SW480 (cell line): ENCODE measurements at regions not wholly inside any gene's neighbourhood (a gene's known extent, or its start where the extent isn't known, plus 50 kb on each side); places are given as distances from the start of the nearest gene placed in this dataset.

Experiments
- DNase-seq: peaks from one replicate; pipeline ENCODE4 v3.0.0-alpha.2; 2016; ENCODE audit warnings: low spot score

GRCh38 chr9:86795823-86796553 is 151.3 kb downstream of the GAS1 start:
- DNase-seq: no peak

- no peak for DNase-seq
Measured at GRCh38 chr9:86795047-86795442, 152.3 kb downstream of the GAS1 start.

- peak; percentile 8 for DNase-seq
Measured at GRCh38 chr9:86794391-86795046, 152.8 kb downstream of the GAS1 start.

DNA sequence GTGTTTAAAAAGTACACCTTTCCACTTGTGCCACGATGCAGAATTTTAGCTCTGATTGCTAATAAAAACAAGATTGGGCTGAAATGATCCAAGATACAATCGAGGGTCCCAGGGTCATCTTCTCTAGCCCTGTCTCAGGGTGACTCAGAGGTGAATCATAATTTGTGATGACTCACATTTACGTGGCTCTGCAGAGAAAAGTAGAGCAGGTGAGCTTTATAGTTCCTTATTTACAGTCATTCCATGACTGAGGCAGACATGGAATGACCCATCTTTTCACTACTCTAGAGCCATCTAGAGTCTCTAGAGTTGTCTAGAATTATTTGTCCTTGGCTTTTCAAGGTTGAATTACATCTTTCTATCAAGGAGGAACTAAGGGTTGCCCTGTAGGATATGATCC is 155.2 kb downstream of the GAS1 start:
- peak; percentile 69 for DNase-seq

- no peak for DNase-seq
Measured at GRCh38 chr9:86790805-86791204, 156.5 kb downstream of the GAS1 start.

DNA sequence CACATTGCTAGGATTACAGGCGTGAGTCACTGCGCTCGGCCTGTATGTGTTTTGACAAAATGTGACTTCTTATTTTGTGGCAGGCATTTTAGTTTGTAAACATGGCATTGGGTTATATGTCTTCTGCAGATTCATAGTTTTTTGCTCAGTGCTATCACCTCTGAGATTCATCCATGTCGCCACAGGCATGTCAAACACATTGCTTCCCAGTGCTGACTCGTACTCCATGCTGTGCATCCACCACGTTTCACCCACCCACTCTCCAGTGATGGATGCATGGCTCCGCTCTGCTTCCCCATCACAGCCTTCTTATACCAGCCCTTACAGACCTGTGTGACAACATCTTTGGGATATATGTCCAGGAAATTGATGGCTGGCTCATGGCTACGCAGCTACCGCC is 158.8 kb downstream of the GAS1 start:
- no peak for DNase-seq

GRCh38 chr9:86783884-86784283 is 163.4 kb downstream of the GAS1 start:
- no peak for DNase-seq

GRCh38 chr9:86782831-86783230 is 164.5 kb downstream of the GAS1 start:
- DNase-seq: no peak

GRCh38 chr9:86778761-86779160 is 168.5 kb downstream of the GAS1 start:
- no peak for DNase-seq

GRCh38 chr9:86775718-86776117 is 171.6 kb downstream of the GAS1 start:
- no peak for DNase-seq

- no peak for DNase-seq
Measured at GRCh38 chr9:86774116-86774515, 173.2 kb downstream of the GAS1 start.

DNA sequence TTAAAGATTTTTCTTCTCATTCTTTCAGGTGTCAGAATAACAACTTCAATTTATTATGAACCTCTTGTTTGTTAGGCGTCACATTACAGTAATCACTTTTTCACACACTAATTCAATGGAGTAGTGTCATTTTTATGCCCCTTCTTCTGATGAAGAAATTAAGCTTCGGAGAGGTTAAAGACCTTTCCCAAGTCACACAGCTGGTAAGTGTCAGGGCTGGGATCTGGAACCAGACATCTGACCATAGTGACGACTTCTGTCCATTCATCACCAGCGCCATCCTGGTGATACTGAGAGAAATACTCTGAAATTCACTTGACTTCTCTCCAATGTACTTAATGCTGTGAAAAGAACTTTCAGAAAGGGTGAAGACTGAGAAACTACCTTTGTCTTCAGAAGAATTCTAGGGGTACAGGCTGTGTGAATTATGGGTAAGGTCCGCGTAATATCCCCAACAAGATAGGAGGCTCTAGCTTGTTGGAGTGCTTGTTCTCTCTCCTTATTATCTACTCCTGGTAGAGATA is 173.8 kb downstream of the GAS1 start:
- DNase-seq: no peak

DNA sequence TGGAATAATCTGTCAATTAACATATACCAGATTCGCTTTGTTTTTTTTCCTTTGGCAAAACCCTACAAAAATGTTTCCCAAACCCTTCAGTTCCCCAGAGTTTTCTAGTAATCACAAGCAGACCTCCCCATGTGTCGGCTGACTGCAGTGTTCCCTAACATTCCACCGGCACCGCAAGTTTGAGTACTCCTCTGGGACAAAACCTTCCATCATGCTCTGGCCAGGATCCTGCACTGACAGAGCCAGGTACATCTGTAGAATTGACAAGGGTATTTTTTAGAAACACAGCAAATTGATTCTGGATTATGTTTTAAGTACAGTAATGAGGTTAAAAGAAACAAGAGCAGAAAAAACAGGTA is 174.7 kb downstream of the GAS1 start:
- no peak for DNase-seq

GRCh38 chr9:86771941-86772634 is 175.2 kb downstream of the GAS1 start:
- no peak for DNase-seq

DNA sequence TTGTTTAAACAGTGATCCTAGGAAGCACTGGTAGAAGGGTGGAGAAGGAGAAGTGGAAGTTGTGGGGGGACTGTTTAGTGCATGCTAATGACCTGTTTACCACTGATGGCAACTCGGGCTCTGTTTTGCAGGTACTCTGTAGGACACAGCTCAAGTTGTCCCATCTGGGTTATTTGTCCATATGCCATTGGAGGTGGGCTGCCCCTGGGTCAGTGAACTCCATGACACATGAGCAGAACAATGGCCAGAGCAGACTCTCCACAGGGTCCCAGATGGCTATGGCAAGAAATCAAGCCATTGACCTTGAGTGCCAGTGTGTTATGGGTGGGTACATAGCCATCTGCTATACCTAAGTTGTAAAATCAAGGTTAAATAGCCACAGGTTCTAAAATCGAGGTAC is 175.9 kb downstream of the GAS1 start:
- no peak for DNase-seq

DNA sequence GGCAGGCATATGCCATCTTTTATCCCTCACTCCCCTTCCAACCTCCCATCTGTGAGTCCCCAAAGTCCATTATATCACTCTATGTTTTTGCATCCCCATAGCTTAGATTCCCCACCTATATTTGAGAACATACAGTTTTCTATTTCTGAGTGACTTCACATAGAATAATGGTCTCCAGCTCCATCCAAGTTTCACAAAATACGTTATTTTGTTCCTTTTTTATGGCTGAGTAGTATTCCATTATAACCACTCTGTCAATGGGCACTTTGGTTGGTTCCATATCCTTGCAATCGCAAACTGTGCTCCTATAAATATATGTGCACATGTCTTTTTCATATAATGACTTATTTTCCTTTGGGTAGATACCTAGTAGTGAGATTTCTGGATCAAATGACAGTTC is 178.6 kb downstream of the GAS1 start:
- DNase-seq: no peak

DNA sequence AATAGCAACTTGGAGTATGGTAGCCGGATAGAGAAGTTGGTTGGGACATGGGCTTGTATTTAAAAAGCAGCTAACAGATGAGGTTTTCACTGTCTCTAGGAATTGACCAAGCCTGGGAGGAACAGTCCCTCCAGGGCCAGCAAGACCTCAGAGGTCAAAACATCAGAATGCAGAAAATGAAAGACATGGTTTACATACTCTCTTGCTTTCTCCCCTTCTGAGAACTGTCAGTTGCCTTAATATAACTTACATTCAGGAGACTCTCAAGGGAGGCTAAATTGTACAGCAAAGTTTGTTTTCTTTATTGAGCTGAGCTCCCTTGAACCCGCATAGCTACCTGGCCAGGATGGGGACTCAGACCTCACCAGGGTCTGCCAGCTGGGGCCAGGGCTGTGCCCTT is 179.3 kb downstream of the GAS1 start:
- DNase-seq: no peak

DNA sequence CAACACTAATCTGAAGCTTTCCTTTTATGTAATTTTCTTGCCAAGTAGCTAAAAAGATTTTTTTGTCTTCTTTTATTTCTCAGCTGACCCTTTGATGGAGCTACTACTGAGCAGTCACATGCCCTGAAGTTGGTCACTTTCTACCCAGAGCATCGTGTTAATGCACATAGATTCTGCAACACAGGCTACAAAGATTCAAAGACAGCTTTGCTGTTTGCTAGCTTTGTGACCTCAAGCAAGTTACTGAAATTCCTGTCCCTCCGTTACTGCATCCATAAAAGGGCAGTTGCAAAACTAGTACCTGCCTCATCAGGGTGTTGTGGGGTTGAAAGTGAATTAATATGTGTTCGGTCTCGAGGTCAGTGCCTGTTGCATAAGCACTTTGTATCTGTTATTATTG is 179.9 kb downstream of the GAS1 start:
- DNase-seq: peak; percentile 45

DNA sequence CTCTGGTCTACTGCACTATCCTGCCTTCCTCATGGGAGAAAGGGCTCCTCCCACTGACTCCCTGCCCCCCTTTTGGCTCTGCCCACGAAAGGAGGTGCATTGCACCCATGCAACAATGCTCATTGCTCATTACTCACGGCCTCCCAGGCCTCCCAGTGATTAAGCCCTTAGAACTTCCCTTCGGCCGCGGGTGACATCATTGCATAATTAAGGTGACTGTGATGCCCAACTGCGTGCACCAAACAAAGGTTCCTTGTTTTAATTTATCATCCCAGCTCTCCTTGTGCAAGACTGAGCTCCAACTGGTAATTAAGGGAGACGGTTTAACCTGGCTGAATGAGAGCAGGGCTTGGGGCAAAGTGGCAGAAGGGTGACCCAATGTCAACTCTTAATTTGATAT is 180.4 kb downstream of the GAS1 start:
- peak; percentile 97 for DNase-seq

GRCh38 chr9:86766511-86766910 is 180.8 kb downstream of the GAS1 start:
- no peak for DNase-seq

DNA sequence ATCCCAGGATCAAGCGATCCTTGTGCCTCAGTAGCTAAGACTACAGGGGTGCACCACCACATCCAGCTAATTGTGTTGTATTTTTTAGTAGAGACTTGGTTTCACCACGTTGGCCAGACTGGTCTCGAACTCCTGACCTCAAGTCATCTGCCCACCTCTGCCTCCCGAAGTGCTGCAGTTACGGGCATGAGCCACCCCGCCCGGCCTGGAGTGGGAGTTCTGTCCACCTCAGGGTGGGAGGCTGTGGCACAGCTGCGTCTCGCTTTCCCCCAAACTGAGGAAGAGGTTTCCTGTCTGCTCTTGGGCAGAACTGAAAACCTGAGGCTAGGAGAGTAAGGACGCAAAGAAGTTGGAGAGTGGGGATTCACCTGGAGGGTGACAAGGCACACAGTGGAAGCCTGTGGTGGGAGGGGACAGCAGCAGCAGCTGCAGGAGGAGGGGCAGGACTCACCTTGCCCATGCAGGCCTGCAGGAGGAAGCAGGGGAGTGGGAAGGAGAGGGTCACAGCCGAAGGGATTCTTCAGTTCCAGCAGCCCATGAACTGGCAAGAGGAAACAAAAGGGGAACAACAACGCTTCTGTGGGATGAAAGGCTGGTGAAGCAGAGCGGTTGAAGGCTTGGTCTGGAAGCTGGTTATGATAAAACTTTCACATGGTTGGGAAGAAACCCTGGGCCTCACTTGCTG is 181.4 kb downstream of the GAS1 start:
- DNase-seq: no peak

- DNase-seq: no peak
Measured at GRCh38 chr9:86764671-86765343, 182.5 kb downstream of the GAS1 start.
